Astrocyte (in vitro differentiated cells and primary cell): ENCODE measurements at regions not wholly inside any gene's neighbourhood (a gene's known extent, or its start where the extent isn't known, plus 50 kb on each side); places are given as distances from the start of the nearest gene placed in this dataset.

Experiments used
- DNase-seq: peaks from one replicate; pipeline ENCODE4 v3.0.0-alpha.2; 2010; ENCODE audit warnings: low read depth
- FAIRE-seq: peaks from 2 replicates; lab custom pipeline; 2011; peaks lifted over from hg19 to GRCh38; lab: Jason Lieb, UNC
- H2AFZ ChIP-seq: 2 replicates; pipeline ENCODE4 v1.6.0; 2012; ENCODE audit warnings: low read depth, low read length, inconsistent platforms
- H3K27ac ChIP-seq: 2 replicates; pipeline ENCODE4 v1.5.1; 2011; ENCODE audit warnings: low read depth, low read length, inconsistent platforms
- H3K27me3 ChIP-seq: 2 replicates; pipeline ENCODE4 v1.6.0; 2011; ENCODE audit warnings: low read length, inconsistent platforms; ENCODE audit not compliant: insufficient read depth
- H3K36me3 ChIP-seq: 2 replicates; pipeline ENCODE4 v1.5.1; 2011; ENCODE audit warnings: low read length, inconsistent platforms; ENCODE audit not compliant: insufficient read depth
- H3K4me1 ChIP-seq: 2 replicates; pipeline ENCODE4 v1.5.1; 2011; ENCODE audit warnings: low read length, inconsistent platforms; ENCODE audit not compliant: insufficient read depth
- H3K4me2 ChIP-seq: 2 replicates; pipeline ENCODE4 v1.6.0; 2012; ENCODE audit warnings: low read length, inconsistent platforms
- H3K4me3 ChIP-seq: 2 replicates; pipeline ENCODE4 v1.5.1; 2011; ENCODE audit warnings: low read depth, mild to moderate bottlenecking, low read length, inconsistent platforms; ENCODE audit not compliant: insufficient read depth
- H3K79me2 ChIP-seq: 2 replicates; pipeline ENCODE4 v1.6.0; 2012; ENCODE audit warnings: mild to moderate bottlenecking, low read length, inconsistent platforms; ENCODE audit not compliant: insufficient read depth
- H3K9ac ChIP-seq: 2 replicates; pipeline ENCODE4 v1.6.0; 2012; ENCODE audit warnings: mild to moderate bottlenecking, low read length, inconsistent platforms
- H3K9me3 ChIP-seq: 2 replicates; pipeline ENCODE4 v1.5.1; 2012; ENCODE audit warnings: low read depth, mild to moderate bottlenecking, low read length, inconsistent platforms; ENCODE audit not compliant: insufficient read depth
- H4K20me1 ChIP-seq: 2 replicates; pipeline ENCODE4 v1.6.0; 2012; ENCODE audit warnings: low read length, inconsistent platforms; ENCODE audit not compliant: insufficient read depth
- H3K27ac Mint-ChIP-seq: one replicate; pipeline ENCODE4 v1.8.0; 2021; ENCODE audit warnings: mild to moderate bottlenecking, mixed read lengths; ENCODE audit not compliant: unreplicated experiment
- H3K27me3 Mint-ChIP-seq: one replicate; pipeline ENCODE4 v1.8.0; 2021; ENCODE audit warnings: low read depth, mixed read lengths; ENCODE audit not compliant: unreplicated experiment
- H3K36me3 Mint-ChIP-seq: one replicate; pipeline ENCODE4 v1.8.0; 2021; ENCODE audit warnings: low read depth, mixed read lengths; ENCODE audit not compliant: unreplicated experiment
- H3K4me1 Mint-ChIP-seq: one replicate; pipeline ENCODE4 v1.8.0; 2021; ENCODE audit warnings: low read depth, mixed read lengths; ENCODE audit not compliant: unreplicated experiment
- H3K4me3 Mint-ChIP-seq: one replicate; pipeline ENCODE4 v1.8.0; 2021; ENCODE audit warnings: mild to moderate bottlenecking, moderate library complexity, mixed read lengths; ENCODE audit not compliant: unreplicated experiment
- H3K9me3 Mint-ChIP-seq: one replicate; pipeline ENCODE4 v1.8.0; 2021; ENCODE audit warnings: mild to moderate bottlenecking, mixed read lengths; ENCODE audit not compliant: unreplicated experiment
- EZH2 ChIP-seq: IDR thresholded peaks from 2 replicates; pipeline ENCODE4 v1.6.1; 2012; ENCODE audit warnings: mild to moderate bottlenecking, low read length, inconsistent platforms; ENCODE audit not compliant: insufficient read depth
- TF ChIP-seq, protein P1 (sequence below): IDR thresholded peaks from 2 replicates; pipeline ENCODE4 v1.5.1; 2011; ENCODE audit warnings: low read depth, mild to moderate bottlenecking, inconsistent platforms, low read length, moderate library complexity; ENCODE audit not compliant: insufficient read depth

- H3K27ac Mint-ChIP-seq, result no peak overlapping the region
- FAIRE-seq, result no peak
- Histone ChIP-seq H3K9me3 (no peaks in the 10 kb centered on the region), H3K4me1 (no peaks in the 10 kb centered on the region), H3K27me3 (no peaks in the 10 kb centered on the region), H3K27ac (no peak overlapping the region), H3K4me2 (no peak overlapping the region), H3K79me2 (no peaks in the 10 kb centered on the region), H3K36me3 (no peaks in the 10 kb centered on the region), H3K9ac (no peak overlapping the region), H2AFZ (no peak overlapping the region), H3K4me3 (no peak overlapping the region), H4K20me1 (no peaks in the 10 kb centered on the region)
- no peaks in the 10 kb centered on the region for H3K27me3 Mint-ChIP-seq
- no peaks in the 10 kb centered on the region for H3K9me3 Mint-ChIP-seq
- no peak overlapping the region for H3K4me3 Mint-ChIP-seq
- no peak for DNase-seq
- H3K36me3 Mint-ChIP-seq, result no peaks in the 10 kb centered on the region
- no peaks in the 10 kb centered on the region for H3K4me1 Mint-ChIP-seq
- TF ChIP-seq, protein P1, sequence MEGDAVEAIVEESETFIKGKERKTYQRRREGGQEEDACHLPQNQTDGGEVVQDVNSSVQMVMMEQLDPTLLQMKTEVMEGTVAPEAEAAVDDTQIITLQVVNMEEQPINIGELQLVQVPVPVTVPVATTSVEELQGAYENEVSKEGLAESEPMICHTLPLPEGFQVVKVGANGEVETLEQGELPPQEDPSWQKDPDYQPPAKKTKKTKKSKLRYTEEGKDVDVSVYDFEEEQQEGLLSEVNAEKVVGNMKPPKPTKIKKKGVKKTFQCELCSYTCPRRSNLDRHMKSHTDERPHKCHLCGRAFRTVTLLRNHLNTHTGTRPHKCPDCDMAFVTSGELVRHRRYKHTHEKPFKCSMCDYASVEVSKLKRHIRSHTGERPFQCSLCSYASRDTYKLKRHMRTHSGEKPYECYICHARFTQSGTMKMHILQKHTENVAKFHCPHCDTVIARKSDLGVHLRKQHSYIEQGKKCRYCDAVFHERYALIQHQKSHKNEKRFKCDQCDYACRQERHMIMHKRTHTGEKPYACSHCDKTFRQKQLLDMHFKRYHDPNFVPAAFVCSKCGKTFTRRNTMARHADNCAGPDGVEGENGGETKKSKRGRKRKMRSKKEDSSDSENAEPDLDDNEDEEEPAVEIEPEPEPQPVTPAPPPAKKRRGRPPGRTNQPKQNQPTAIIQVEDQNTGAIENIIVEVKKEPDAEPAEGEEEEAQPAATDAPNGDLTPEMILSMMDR, result no peak
- no peak for TF ChIP-seq EZH2
Observed at GRCh38 chr6:77389402-77389801, 73.9 kb downstream of the HTR1B start.

GRCh38 chr6:77383026-77383425 lies 80.3 kb downstream of the HTR1B start:
- H3K9me3 ChIP-seq, result no peaks in the 10 kb centered on the region
- no peak overlapping the region for H2AFZ ChIP-seq
- Mint-ChIP-seq H3K4me1 (peaks cover 3% of the 10 kb centered on the region), H3K4me3 (no peak overlapping the region), H3K27ac (no peak overlapping the region), H3K36me3 (no peaks in the 10 kb centered on the region), H3K9me3 (peaks cover 4% of the 10 kb centered on the region), H3K27me3 (no peaks in the 10 kb centered on the region)
- DNase-seq, result no peak
- no peaks in the 10 kb centered on the region for H3K4me1 ChIP-seq
- H4K20me1 ChIP-seq, result no peaks in the 10 kb centered on the region
- no peak overlapping the region for H3K9ac ChIP-seq
- TF ChIP-seq, protein P1, result no peak
- no peaks in the 10 kb centered on the region for H3K79me2 ChIP-seq
- no peak overlapping the region for H3K4me2 ChIP-seq
- H3K27me3 ChIP-seq, result no peaks in the 10 kb centered on the region
- no peaks in the 10 kb centered on the region for H3K36me3 ChIP-seq
- FAIRE-seq, result no peak
- H3K4me3 ChIP-seq, result no peak overlapping the region
- no peak overlapping the region for H3K27ac ChIP-seq

DNA sequence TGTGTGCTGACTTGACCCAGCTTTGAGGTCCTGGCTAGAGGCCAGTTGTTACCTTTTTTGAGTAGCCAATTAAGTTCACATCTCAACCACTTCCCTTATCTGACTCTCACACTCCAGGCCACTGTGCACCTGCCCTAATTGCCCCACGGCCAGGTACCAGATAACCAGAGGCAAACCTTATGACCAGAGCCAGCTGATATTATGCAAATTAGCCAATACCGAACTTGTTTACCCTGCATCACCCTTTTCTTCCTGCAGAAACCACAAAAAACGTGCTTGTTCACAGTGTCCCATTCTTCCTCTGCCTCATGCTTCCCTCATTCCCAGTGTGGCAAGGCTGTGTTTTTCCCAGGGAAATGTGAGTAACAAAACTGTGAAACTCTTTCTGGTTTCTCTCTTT lies 89.3 kb downstream of the HTR1B start:
- Mint-ChIP-seq H3K27me3 (no peaks in the 10 kb centered on the region), H3K9me3 (no peaks in the 10 kb centered on the region), H3K27ac (no peak overlapping the region), H3K36me3 (no peaks in the 10 kb centered on the region), H3K4me1 (no peaks in the 10 kb centered on the region), H3K4me3 (no peak overlapping the region)
- Histone ChIP-seq H3K9ac (no peak overlapping the region), H3K27me3 (no peaks in the 10 kb centered on the region), H3K27ac (no peak overlapping the region), H3K4me1 (no peaks in the 10 kb centered on the region), H3K79me2 (no peaks in the 10 kb centered on the region), H3K9me3 (no peaks in the 10 kb centered on the region), H3K4me3 (no peak overlapping the region), H4K20me1 (no peaks in the 10 kb centered on the region), H2AFZ (no peak overlapping the region), H3K36me3 (no peaks in the 10 kb centered on the region), H3K4me2 (no peak overlapping the region)
- TF ChIP-seq, protein P1, result no peak
- TF ChIP-seq EZH2, result no peak
- DNase-seq (no peak), FAIRE-seq (no peak)
